ENCODE measurements at regions not wholly inside any gene's neighbourhood (a gene's known extent, or its start where the extent isn't known, plus 50 kb on each side); places are given as distances from the start of the nearest gene placed in this dataset.

DNA sequence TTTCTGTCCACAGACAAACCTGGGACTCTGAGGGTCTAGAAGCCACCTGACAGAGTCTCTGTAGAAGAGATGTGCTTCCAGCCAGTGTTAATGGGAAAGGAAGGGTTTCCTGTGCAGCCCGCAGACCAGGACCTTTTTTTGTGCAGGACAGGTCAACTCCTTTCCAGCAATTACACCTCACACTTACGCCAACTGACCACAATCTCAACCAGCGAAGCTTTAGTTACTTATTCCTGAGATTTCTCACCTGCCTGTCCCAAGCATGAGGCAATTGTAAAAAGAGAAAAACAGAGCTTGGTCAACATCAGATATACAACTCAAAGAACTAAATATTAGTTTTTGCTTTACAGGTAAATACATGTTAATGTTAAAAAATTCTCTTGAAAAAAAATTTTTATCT lies 393.8 kb upstream of the ID4 start:
- ATAC-seq (ENCODE audit: insufficient read depth, low read depth) = no peak
- TF ChIP-seq CTCF (IDR thresholded peaks at IDR 0.05; ENCODE audit: borderline replicate concordance, extremely low read depth, low read length, poor library complexity, severe bottlenecking) = no peak
- TF ChIP-seq EZH2 (IDR thresholded peaks at IDR 0.05; ENCODE audit: borderline replicate concordance, low read depth, low read length, severe bottlenecking) = no peak
- H3K4me2 ChIP-seq (ENCODE audit: insufficient read depth, low read length) = no peak overlapping the region
- no peaks in the 10 kb centered on the region for H3K27me3 ChIP-seq (ENCODE audit: insufficient read depth, low read length, poor library complexity)
- no peak for DNase-seq
- H3K79me2 ChIP-seq (ENCODE audit: insufficient read depth, low read length) = no peaks in the 10 kb centered on the region
- no peak overlapping the region for H3K27ac ChIP-seq (ENCODE audit: low read length)
- H3K4me3 ChIP-seq (ENCODE audit: low read depth in 1 of 2, low read length in 2 of 2) = no peak overlapping the region
- H4K20me1 ChIP-seq (ENCODE audit: insufficient read depth, low read length) = no peaks in the 10 kb centered on the region
- no peak overlapping the region for H3K9ac ChIP-seq (ENCODE audit: low read depth, low read length)
- H2AFZ ChIP-seq (ENCODE audit: low read depth, low read length) = no peak overlapping the region
- no peaks in the 10 kb centered on the region for H3K4me1 ChIP-seq (ENCODE audit: insufficient read depth, low read length)
- H3K9me3 ChIP-seq (ENCODE audit: insufficient read depth, low read length, severe bottlenecking) = no peaks in the 10 kb centered on the region
- H3K36me3 ChIP-seq (ENCODE audit: insufficient read depth, low read length) = no peaks in the 10 kb centered on the region

- Histone ChIP-seq H3K27ac (ENCODE audit: low read length) (no peak overlapping the region), H2AFZ (ENCODE audit: low read depth, low read length) (no peak overlapping the region), H3K79me2 (ENCODE audit: insufficient read depth, low read length) (no peaks in the 10 kb centered on the region), H3K4me1 (ENCODE audit: insufficient read depth, low read length) (no peaks in the 10 kb centered on the region), H3K36me3 (ENCODE audit: insufficient read depth, low read length) (no peaks in the 10 kb centered on the region), H4K20me1 (ENCODE audit: insufficient read depth, low read length) (no peaks in the 10 kb centered on the region), H3K9ac (ENCODE audit: low read depth, low read length) (no peak overlapping the region), H3K4me2 (ENCODE audit: insufficient read depth, low read length) (no peak overlapping the region), H3K27me3 (ENCODE audit: insufficient read depth, low read length, poor library complexity) (no peaks in the 10 kb centered on the region), H3K4me3 (ENCODE audit: low read depth in 1 of 2, low read length in 2 of 2) (no peak overlapping the region), H3K9me3 (ENCODE audit: insufficient read depth, low read length, severe bottlenecking) (no peaks in the 10 kb centered on the region)
- DNase-seq = no peak
- TF ChIP-seq CTCF (IDR thresholded peaks at IDR 0.05; ENCODE audit: borderline replicate concordance, extremely low read depth, low read length, poor library complexity, severe bottlenecking) (no peak), EZH2 (IDR thresholded peaks at IDR 0.05; ENCODE audit: borderline replicate concordance, low read depth, low read length, severe bottlenecking) (no peak)
- ATAC-seq (ENCODE audit: insufficient read depth, low read depth) = no peak
Measured at GRCh38 chr6:19444041-19444440, 393.1 kb upstream of the ID4 start.

DNA sequence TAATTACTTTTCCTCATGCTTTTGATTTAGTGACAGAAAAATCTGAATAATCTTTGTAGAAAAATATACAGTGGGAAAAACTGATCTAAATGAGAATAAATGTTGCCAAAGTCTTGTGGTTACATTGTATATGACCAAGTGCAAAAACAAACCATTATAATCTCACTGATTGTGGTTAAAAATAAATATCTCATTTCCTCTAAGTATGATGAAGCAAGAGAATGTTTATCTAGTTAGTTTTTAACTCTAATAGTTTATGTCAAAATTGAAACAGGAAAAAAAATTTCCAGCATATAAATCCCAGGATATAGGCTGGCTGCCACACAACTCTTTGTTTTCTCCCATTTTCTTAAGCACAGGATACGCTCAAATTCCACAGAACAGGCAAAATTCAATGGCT lies 392.7 kb upstream of the ID4 start:
- no peak for TF ChIP-seq CTCF (IDR thresholded peaks at IDR 0.05; ENCODE audit: borderline replicate concordance, extremely low read depth, low read length, poor library complexity, severe bottlenecking)
- no peak for TF ChIP-seq EZH2 (IDR thresholded peaks at IDR 0.05; ENCODE audit: borderline replicate concordance, low read depth, low read length, severe bottlenecking)
- no peak for DNase-seq
- no peaks in the 10 kb centered on the region for H3K9me3 ChIP-seq (ENCODE audit: insufficient read depth, low read length, severe bottlenecking)
- no peak overlapping the region for H3K4me3 ChIP-seq (ENCODE audit: low read depth in 1 of 2, low read length in 2 of 2)
- no peaks in the 10 kb centered on the region for H4K20me1 ChIP-seq (ENCODE audit: insufficient read depth, low read length)
- H3K27ac ChIP-seq (ENCODE audit: low read length) = no peak overlapping the region
- H3K9ac ChIP-seq (ENCODE audit: low read depth, low read length) = no peak overlapping the region
- H3K36me3 ChIP-seq (ENCODE audit: insufficient read depth, low read length) = no peaks in the 10 kb centered on the region
- no peaks in the 10 kb centered on the region for H3K79me2 ChIP-seq (ENCODE audit: insufficient read depth, low read length)
- no peak overlapping the region for H3K4me2 ChIP-seq (ENCODE audit: insufficient read depth, low read length)
- no peaks in the 10 kb centered on the region for H3K27me3 ChIP-seq (ENCODE audit: insufficient read depth, low read length, poor library complexity)
- no peaks in the 10 kb centered on the region for H3K4me1 ChIP-seq (ENCODE audit: insufficient read depth, low read length)
- no peak for ATAC-seq (ENCODE audit: insufficient read depth, low read depth)
- no peak overlapping the region for H2AFZ ChIP-seq (ENCODE audit: low read depth, low read length)

GRCh38 chr6:19446570-19446969 lies 390.6 kb upstream of the ID4 start:
- Histone ChIP-seq H3K9ac (ENCODE audit: low read depth, low read length) (no peak overlapping the region), H3K4me2 (ENCODE audit: insufficient read depth, low read length) (no peak overlapping the region)

More at GRCh38 chr6:19446570-19446969, 390.6 kb upstream of the ID4 start:
- H4K20me1 ChIP-seq (ENCODE audit: insufficient read depth, low read length) = no peaks in the 10 kb centered on the region
- no peaks in the 10 kb centered on the region for H3K9me3 ChIP-seq (ENCODE audit: insufficient read depth, low read length, severe bottlenecking)
- no peaks in the 10 kb centered on the region for H3K4me1 ChIP-seq (ENCODE audit: insufficient read depth, low read length)
- ATAC-seq (ENCODE audit: insufficient read depth, low read depth) (no peak), DNase-seq (no peak)
- H2AFZ ChIP-seq (ENCODE audit: low read depth, low read length) = no peak overlapping the region
- H3K79me2 ChIP-seq (ENCODE audit: insufficient read depth, low read length) = no peaks in the 10 kb centered on the region
- no peak overlapping the region for H3K27ac ChIP-seq (ENCODE audit: low read length)
- H3K4me3 ChIP-seq (ENCODE audit: low read depth in 1 of 2, low read length in 2 of 2) = no peak overlapping the region
- no peaks in the 10 kb centered on the region for H3K27me3 ChIP-seq (ENCODE audit: insufficient read depth, low read length, poor library complexity)
- no peaks in the 10 kb centered on the region for H3K36me3 ChIP-seq (ENCODE audit: insufficient read depth, low read length)
- TF ChIP-seq CTCF (IDR thresholded peaks at IDR 0.05; ENCODE audit: borderline replicate concordance, extremely low read depth, low read length, poor library complexity, severe bottlenecking) (no peak), EZH2 (IDR thresholded peaks at IDR 0.05; ENCODE audit: borderline replicate concordance, low read depth, low read length, severe bottlenecking) (no peak)
